ENCODE measurements at regions not wholly inside any gene's neighbourhood (a gene's known extent, or its start where the extent isn't known, plus 50 kb on each side); places are given as distances from the start of the nearest gene placed in this dataset.

- DNase-seq = no peak
- Histone ChIP-seq H3F3A (ENCODE audit: insufficient read depth, low read length) (no peaks in the 10 kb centered on the region; the same call in 1 of the 2 replicates), H3K4me1 (ENCODE audit: low read length) (peaks cover 16% of the 10 kb centered on the region), H3K4me2 (ENCODE audit: low read depth, low read length) (no peak overlapping the region), H3K27ac (ENCODE audit: low read length) (no peak overlapping the region), H3K9ac (ENCODE audit: low read length) (no peak overlapping the region), H3K4me3 (ENCODE audit: low read length) (no peak overlapping the region), H3K36me3 (replicated peaks; ENCODE audit: insufficient read depth, low read length) (no peaks in the 10 kb centered on the region), H4K20me1 (ENCODE audit: insufficient read depth, low read length) (no peaks in the 10 kb centered on the region), H3K27me3 (replicated peaks; ENCODE audit: insufficient read depth, low read length) (no peaks in the 10 kb centered on the region), H3K79me2 (ENCODE audit: low read length) (no peaks in the 10 kb centered on the region), H3K9me2 (replicated peaks; ENCODE audit: insufficient read depth, low read length) (no peaks in the 10 kb centered on the region), H2AFZ (ENCODE audit: low read length) (no peak overlapping the region), H3K9me3 (replicated peaks; ENCODE audit: insufficient read depth, low read length) (no peaks in the 10 kb centered on the region)
- TF ChIP-seq EZH2phosphoT487 (IDR thresholded peaks at IDR 0.05; ENCODE audit: low read length) (no peak), EZH2 (optimal IDR thresholded peaks at IDR 0.05; ENCODE audit: low read depth, low read length) (no peak), CTCF (IDR thresholded peaks at IDR 0.05; ENCODE audit: low read length) (no peak)
Measured at GRCh38 chr2:8490166-8490721, 191.6 kb upstream of the ID2 start.

GRCh38 chr2:8491296-8492027, 190.4 kb upstream of the ID2 start:
- H3K4me2 ChIP-seq (ENCODE audit: low read depth, low read length) = no peak overlapping the region
- H3K27me3 ChIP-seq (replicated peaks; ENCODE audit: insufficient read depth, low read length) = no peaks in the 10 kb centered on the region
- H2AFZ ChIP-seq (ENCODE audit: low read length) = no peak overlapping the region
- H3K9me3 ChIP-seq (replicated peaks; ENCODE audit: insufficient read depth, low read length) = no peaks in the 10 kb centered on the region
- no peaks in the 10 kb centered on the region for H3K79me2 ChIP-seq (ENCODE audit: low read length)
- TF ChIP-seq EZH2 (optimal IDR thresholded peaks at IDR 0.05; ENCODE audit: low read depth, low read length) (no peak), CTCF (IDR thresholded peaks at IDR 0.05; ENCODE audit: low read length) (no peak), EZH2phosphoT487 (IDR thresholded peaks at IDR 0.05; ENCODE audit: low read length) (no peak)
- no peaks in the 10 kb centered on the region for H4K20me1 ChIP-seq (ENCODE audit: insufficient read depth, low read length)
- H3K9ac ChIP-seq (ENCODE audit: low read length) = no peak overlapping the region
- no peaks in the 10 kb centered on the region for H3K36me3 ChIP-seq (replicated peaks; ENCODE audit: insufficient read depth, low read length)
- no peak overlapping the region for H3K27ac ChIP-seq (ENCODE audit: low read length)
- no peak overlapping the region for H3K4me3 ChIP-seq (ENCODE audit: low read length)
- no peak for DNase-seq
- H3F3A ChIP-seq (ENCODE audit: insufficient read depth, low read length) = no peaks in the 10 kb centered on the region; the same call in 1 of the 2 replicates
- peaks cover 16% of the 10 kb centered on the region for H3K4me1 ChIP-seq (ENCODE audit: low read length)
- H3K9me2 ChIP-seq (replicated peaks; ENCODE audit: insufficient read depth, low read length) = no peaks in the 10 kb centered on the region

- Histone ChIP-seq H3F3A (ENCODE audit: insufficient read depth, low read length) (no peaks in the 10 kb centered on the region), H3K4me2 (ENCODE audit: low read depth, low read length) (no peak overlapping the region), H3K9me3 (replicated peaks; ENCODE audit: insufficient read depth, low read length) (no peaks in the 10 kb centered on the region), H3K79me2 (ENCODE audit: low read length) (no peaks in the 10 kb centered on the region), H3K4me1 (ENCODE audit: low read length) (no peaks in the 10 kb centered on the region), H3K9ac (ENCODE audit: low read length) (no peak overlapping the region), H3K27ac (ENCODE audit: low read length) (no peak overlapping the region), H3K9me2 (replicated peaks; ENCODE audit: insufficient read depth, low read length) (no peaks in the 10 kb centered on the region), H3K4me3 (ENCODE audit: low read length) (no peak overlapping the region), H2AFZ (ENCODE audit: low read length) (no peak overlapping the region), H3K36me3 (replicated peaks; ENCODE audit: insufficient read depth, low read length) (no peaks in the 10 kb centered on the region), H4K20me1 (ENCODE audit: insufficient read depth, low read length) (no peaks in the 10 kb centered on the region), H3K27me3 (replicated peaks; ENCODE audit: insufficient read depth, low read length) (no peaks in the 10 kb centered on the region)
- TF ChIP-seq EZH2 (optimal IDR thresholded peaks at IDR 0.05; ENCODE audit: low read depth, low read length) (no peak), EZH2phosphoT487 (IDR thresholded peaks at IDR 0.05; ENCODE audit: low read length) (no peak), CTCF (IDR thresholded peaks at IDR 0.05; ENCODE audit: low read length) (no peak)
- no peak for DNase-seq
Measured at GRCh38 chr2:8494151-8494550, 187.7 kb upstream of the ID2 start.
